HFFc6 (cell line): ENCODE measurements at regions not wholly inside any gene's neighbourhood (a gene's known extent, or its start where the extent isn't known, plus 50 kb on each side); places are given as distances from the start of the nearest gene placed in this dataset.

ENCODE experiments used
- DNase-seq: peaks from one replicate; pipeline ENCODE4 v3.0.0-alpha.2; 2018
- H3K27ac Mint-ChIP-seq: 2 replicates; pipeline ENCODE4 v1.8.0; 2020; ENCODE audit warnings: mild to moderate bottlenecking, mixed read lengths
- H3K27me3 Mint-ChIP-seq: 2 replicates; pipeline ENCODE4 v1.8.0; 2021; ENCODE audit warnings: mild to moderate bottlenecking, moderate library complexity, mixed read lengths; ENCODE audit not compliant: insufficient read depth
- H3K36me3 Mint-ChIP-seq: 2 replicates; pipeline ENCODE4 v1.8.0; 2021; ENCODE audit warnings: low read depth, mixed read lengths
- H3K4me1 Mint-ChIP-seq: 2 replicates; pipeline ENCODE4 v1.8.0; 2020; ENCODE audit warnings: low read depth, mixed read lengths
- H3K4me3 Mint-ChIP-seq: 2 replicates; pipeline ENCODE4 v1.8.0; 2020; ENCODE audit warnings: mild to moderate bottlenecking, moderate library complexity, mixed read lengths
- H3K9me3 Mint-ChIP-seq: 2 replicates; pipeline ENCODE4 v1.8.0; 2020; ENCODE audit warnings: mild to moderate bottlenecking, mixed read lengths
- CTCF ChIP-seq: fragments of 200-600 bp; sonication (generic); IDR thresholded peaks from 2 replicates; pipeline ENCODE4 v1.5.0; 2021; ENCODE audit warnings: antibody characterized with exemption, mild to moderate bottlenecking

DNA sequence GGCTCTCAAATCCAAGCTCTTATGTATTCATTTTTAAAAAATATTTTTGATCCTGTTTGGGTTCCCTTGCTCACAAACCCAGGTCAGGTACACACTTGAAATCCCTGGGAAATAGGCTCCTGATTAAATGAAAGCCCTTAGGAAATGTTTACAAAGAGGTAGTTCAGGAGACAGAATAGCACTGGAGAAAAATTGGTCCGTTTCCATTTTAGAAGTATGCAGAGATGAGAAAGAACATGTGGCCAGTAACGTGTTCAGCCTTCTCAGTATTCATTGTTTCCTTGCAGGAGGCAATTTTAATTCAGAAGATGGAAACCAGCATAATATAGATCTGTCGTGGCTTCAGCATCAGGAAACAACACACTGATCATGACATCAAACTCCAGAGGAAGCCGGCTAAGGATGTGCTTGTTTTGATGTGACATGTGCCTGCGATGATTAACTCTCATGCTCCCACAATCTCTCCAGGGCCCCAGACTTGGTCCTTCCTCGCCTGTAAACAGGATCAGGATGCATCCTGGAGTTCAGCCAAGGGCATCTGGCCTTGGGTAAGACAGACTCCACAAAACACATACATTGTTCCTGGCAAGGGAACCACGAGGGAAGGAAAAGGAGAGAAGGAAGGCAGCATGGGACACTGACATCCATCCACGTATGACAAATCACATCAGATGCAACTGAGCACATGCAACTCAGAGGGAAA, 350.5 kb upstream of the THBS1 start:
- Mint-ChIP-seq H3K27me3 (no peaks in the 10 kb centered on the region), H3K9me3 (no peaks in the 10 kb centered on the region), H3K27ac (peak overlapping the region; percentile 87), H3K4me3 (no peak overlapping the region), H3K4me1 (peaks cover 66% of the 10 kb centered on the region), H3K36me3 (peaks cover 7% of the 10 kb centered on the region)
- TF ChIP-seq CTCF, result no peak
- no peak for DNase-seq

DNA sequence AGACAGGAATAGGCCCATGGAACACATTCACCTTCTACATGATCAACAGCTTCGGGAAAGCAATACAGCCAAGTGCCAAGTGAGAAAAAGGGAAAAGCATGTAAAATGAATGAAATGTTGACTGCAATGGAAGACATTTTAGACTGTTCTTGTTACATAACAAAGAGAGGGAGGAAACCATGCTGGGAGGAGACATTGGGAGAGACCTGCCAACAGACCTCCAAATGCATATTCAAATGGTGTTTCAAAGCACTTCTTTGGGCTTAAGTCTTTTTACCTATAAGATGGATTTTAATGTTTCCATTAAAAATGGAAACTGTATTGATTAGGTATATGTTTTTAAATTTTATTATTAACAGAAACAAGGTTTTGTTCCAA, 350.0 kb upstream of the THBS1 start:
- no peak for DNase-seq
- H3K4me3 Mint-ChIP-seq, result no peak overlapping the region
- peaks cover 10% of the 10 kb centered on the region for H3K36me3 Mint-ChIP-seq
- H3K4me1 Mint-ChIP-seq, result peaks cover 71% of the 10 kb centered on the region
- H3K27ac Mint-ChIP-seq, result peak overlapping the region; percentile 87
- H3K9me3 Mint-ChIP-seq, result no peaks in the 10 kb centered on the region
- H3K27me3 Mint-ChIP-seq, result no peaks in the 10 kb centered on the region
- TF ChIP-seq CTCF, result no peak

DNA sequence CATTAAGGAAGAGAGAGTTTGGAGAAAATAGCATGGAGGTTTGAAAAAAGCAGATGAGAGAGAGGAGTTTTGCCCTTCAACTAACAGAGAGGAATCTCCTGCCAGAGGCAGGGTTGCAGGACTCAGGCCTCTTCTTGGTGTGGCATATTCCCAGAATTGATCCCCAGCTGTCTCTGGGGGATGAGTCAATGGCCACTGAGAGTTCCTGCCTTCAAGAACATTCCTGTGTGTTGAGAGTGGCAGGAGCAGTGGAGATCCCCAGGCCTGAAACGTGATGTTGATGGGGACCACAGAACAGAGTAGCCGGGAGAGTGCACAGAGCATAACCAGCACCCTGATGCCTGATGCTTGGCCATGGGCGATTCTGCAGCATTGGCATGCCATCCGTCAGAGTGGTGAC, 348.4 kb upstream of the THBS1 start:
- H3K9me3 Mint-ChIP-seq, result no peaks in the 10 kb centered on the region
- peak overlapping the region; percentile 43; the same call in 1 of the 2 replicates for H3K4me3 Mint-ChIP-seq
- TF ChIP-seq CTCF, result no peak
- H3K4me1 Mint-ChIP-seq, result peaks cover 72% of the 10 kb centered on the region
- peak; percentile 94 for DNase-seq
- peak overlapping the region; percentile 87 for H3K27ac Mint-ChIP-seq
- H3K36me3 Mint-ChIP-seq, result peaks cover 17% of the 10 kb centered on the region
- H3K27me3 Mint-ChIP-seq, result no peaks in the 10 kb centered on the region

DNA sequence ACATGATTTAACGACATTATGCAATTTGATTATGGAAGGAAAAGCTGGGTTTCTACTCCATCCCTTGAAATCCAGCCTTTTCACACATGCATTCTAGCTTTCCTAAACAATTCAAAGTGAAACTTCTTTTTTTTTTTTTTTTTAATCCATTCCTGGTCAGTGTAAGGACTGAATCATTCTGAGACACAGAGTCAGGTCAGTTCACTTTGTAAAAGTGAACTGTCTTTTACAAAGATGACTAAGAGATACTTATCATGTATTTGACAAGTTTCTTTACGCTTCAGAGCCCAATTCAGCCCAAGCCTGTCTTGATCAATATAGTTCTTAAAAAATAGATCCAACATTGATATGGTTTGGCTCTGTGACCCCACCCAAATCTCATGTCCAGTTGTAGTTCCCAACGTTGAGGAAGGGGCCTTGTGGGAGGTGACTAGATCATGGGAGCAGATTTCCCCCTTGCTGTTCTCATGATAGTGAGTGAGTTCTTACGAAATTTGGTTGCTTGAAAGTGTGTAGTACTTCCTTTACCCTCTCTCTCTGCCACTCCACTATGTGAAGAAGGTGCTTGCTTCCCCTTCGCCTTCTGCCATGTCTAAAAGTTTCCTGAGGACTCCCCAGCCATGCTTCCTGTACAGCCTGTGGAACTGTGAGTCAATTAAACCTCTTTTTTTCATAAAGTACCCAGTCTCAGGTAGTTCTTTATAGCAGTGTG, 345.6 kb upstream of the THBS1 start:
- no peak for TF ChIP-seq CTCF
- peak; percentile 77 for DNase-seq
- Mint-ChIP-seq H3K4me1 (peaks cover 87% of the 10 kb centered on the region), H3K9me3 (no peaks in the 10 kb centered on the region), H3K36me3 (peaks cover 19% of the 10 kb centered on the region), H3K27ac (peak overlapping the region; percentile 72), H3K4me3 (peak overlapping the region; percentile 56; the same call in 1 of the 2 replicates), H3K27me3 (no peaks in the 10 kb centered on the region)

DNA sequence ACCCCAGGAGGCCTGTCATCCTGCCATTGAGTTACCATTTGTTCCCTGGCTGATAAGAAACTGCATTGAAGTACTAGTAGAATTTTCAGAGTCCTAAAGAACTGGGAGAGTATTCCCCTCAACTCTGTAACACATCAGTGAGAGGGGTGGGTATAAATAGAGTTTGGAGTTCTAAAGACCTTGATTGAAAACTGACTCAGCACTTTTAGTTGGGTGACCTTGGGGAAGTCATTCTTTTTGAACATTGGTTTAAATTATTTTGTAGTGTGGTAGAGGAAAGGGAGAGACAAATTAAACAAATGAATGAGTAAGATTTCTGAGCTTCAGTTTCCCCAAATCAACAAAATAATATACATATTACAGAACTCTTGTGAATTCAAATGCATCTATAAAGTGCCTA, 344.5 kb upstream of the THBS1 start:
- H3K27ac Mint-ChIP-seq, result peak overlapping the region; percentile 72
- H3K36me3 Mint-ChIP-seq, result peaks cover 22% of the 10 kb centered on the region
- no peaks in the 10 kb centered on the region for H3K27me3 Mint-ChIP-seq
- H3K4me3 Mint-ChIP-seq, result no peak overlapping the region
- TF ChIP-seq CTCF, result no peak
- no peaks in the 10 kb centered on the region for H3K9me3 Mint-ChIP-seq
- no peak for DNase-seq
- peaks cover 87% of the 10 kb centered on the region for H3K4me1 Mint-ChIP-seq
